Activated T-helper 2 cell treated with anti-CD3 and anti-CD28 coated beads, Interferon-gamma antibody, Interleukin-2, Interleukin-4, amounts not matched to agents 10 μg/mL and 5 μg/mL and 100 μg/mL, durations not matched to agents 14 hours and 24 hours and 36 hours (primary cell): ENCODE measurements at regions not wholly inside any gene's neighbourhood (a gene's known extent, or its start where the extent isn't known, plus 50 kb on each side); places are given as distances from the start of the nearest gene placed in this dataset.

Experiments used
- DNase-seq: peaks from one replicate; pipeline ENCODE4 v3.0.0; 2021; ENCODE audit warnings: low spot score
- H3K27ac Mint-ChIP-seq: one replicate; pipeline ENCODE4 v1.8.0; 2021; ENCODE audit warnings: mixed read lengths
- H3K27me3 Mint-ChIP-seq: one replicate; pipeline ENCODE4 v1.8.0; 2021; ENCODE audit warnings: low read depth, mixed read lengths
- H3K36me3 Mint-ChIP-seq: one replicate; pipeline ENCODE4 v1.8.0; 2021; ENCODE audit warnings: low read depth, mixed read lengths
- H3K4me1 Mint-ChIP-seq: one replicate; pipeline ENCODE4 v1.8.0; 2021; ENCODE audit warnings: low read depth, mixed read lengths
- H3K4me3 Mint-ChIP-seq: one replicate; pipeline ENCODE4 v1.8.0; 2021; ENCODE audit warnings: low read depth, mild to moderate bottlenecking, moderate library complexity, mixed read lengths
- H3K9me3 Mint-ChIP-seq: one replicate; pipeline ENCODE4 v1.8.0; 2021; ENCODE audit warnings: mixed read lengths
- intact Hi-C: fragments of 100-400 bp; cut with micrococcal nuclease; formaldehyde crosslinking; loops from one replicate; pipeline ENCODE4 v1.15.1; 2023

DNA sequence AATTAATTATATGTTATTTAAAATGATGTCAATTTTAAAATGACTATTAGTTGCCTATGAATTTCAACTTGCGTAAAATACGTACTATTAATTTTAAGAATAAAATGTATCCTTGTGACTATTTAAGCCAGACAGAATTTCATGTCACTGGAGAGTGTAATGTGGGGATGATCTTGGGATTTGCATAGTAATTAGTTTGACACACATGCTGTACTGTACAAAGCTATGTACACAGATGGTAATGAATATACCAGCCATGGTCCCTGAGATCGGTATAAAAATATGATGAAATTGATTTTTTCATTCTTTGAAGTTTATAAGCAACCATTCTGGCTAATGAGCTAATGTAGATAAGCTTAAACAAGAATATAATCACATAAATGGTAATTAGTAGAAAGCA is 134.4 kb upstream of the ROBO1 start:
- Mint-ChIP-seq H3K9me3 (peaks cover 11% of the 10 kb centered on the region), H3K4me1 (no peaks in the 10 kb centered on the region), H3K4me3 (no peak overlapping the region), H3K27ac (no peak overlapping the region), H3K36me3 (no peaks in the 10 kb centered on the region), H3K27me3 (no peaks in the 10 kb centered on the region)
- no peak for DNase-seq
- intact Hi-C loops: no loop called here

- no peaks in the 10 kb centered on the region for H3K27me3 Mint-ChIP-seq
- H3K36me3 Mint-ChIP-seq: no peaks in the 10 kb centered on the region
- intact Hi-C loops: no loop called here
- H3K4me1 Mint-ChIP-seq: no peaks in the 10 kb centered on the region
- no peak for DNase-seq
- H3K27ac Mint-ChIP-seq: no peak overlapping the region
- H3K9me3 Mint-ChIP-seq: peaks cover 14% of the 10 kb centered on the region
- no peak overlapping the region for H3K4me3 Mint-ChIP-seq
Observed at GRCh38 chr3:79898907-79899306, 131.1 kb upstream of the ROBO1 start.

DNA sequence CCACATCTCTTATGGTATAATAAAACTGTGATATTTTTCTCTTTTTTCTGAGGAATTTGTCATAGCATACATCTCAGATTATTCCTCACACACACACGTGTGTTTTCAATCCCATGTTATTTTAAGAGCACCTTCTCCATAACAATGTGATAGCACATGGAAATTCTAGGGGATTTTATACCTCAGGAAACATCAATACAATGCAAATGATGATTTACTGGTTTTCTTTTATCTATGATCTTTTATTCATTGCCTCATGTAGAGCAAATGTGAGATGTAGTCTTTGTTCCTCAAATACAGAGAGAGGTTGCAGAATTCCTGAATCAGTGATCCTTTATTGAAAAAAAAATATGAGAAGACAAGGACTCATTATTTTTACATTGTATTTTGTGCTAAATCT is 128.3 kb upstream of the ROBO1 start:
- no peak for DNase-seq
- H3K4me3 Mint-ChIP-seq: no peak overlapping the region
- intact Hi-C loops: no loop called here
- H3K36me3 Mint-ChIP-seq: no peaks in the 10 kb centered on the region
- no peaks in the 10 kb centered on the region for H3K4me1 Mint-ChIP-seq
- H3K9me3 Mint-ChIP-seq: peaks cover 12% of the 10 kb centered on the region
- H3K27me3 Mint-ChIP-seq: no peaks in the 10 kb centered on the region
- no peak overlapping the region for H3K27ac Mint-ChIP-seq

GRCh38 chr3:79887213-79887612 is 119.4 kb upstream of the ROBO1 start:
- Mint-ChIP-seq H3K27me3 (no peaks in the 10 kb centered on the region), H3K9me3 (peaks cover 8% of the 10 kb centered on the region), H3K4me3 (no peak overlapping the region), H3K27ac (no peak overlapping the region), H3K36me3 (no peaks in the 10 kb centered on the region), H3K4me1 (no peaks in the 10 kb centered on the region)
- DNase-seq: no peak
- intact Hi-C loops: no loop called here

GRCh38 chr3:79886204-79886603 is 118.4 kb upstream of the ROBO1 start:
- H3K27ac Mint-ChIP-seq: no peak overlapping the region
- H3K36me3 Mint-ChIP-seq: no peaks in the 10 kb centered on the region
- no peaks in the 10 kb centered on the region for H3K27me3 Mint-ChIP-seq
- peaks cover 10% of the 10 kb centered on the region for H3K9me3 Mint-ChIP-seq
- H3K4me3 Mint-ChIP-seq: no peak overlapping the region
- H3K4me1 Mint-ChIP-seq: no peaks in the 10 kb centered on the region
- no peak for DNase-seq
- intact Hi-C loops: no loop called here

DNA sequence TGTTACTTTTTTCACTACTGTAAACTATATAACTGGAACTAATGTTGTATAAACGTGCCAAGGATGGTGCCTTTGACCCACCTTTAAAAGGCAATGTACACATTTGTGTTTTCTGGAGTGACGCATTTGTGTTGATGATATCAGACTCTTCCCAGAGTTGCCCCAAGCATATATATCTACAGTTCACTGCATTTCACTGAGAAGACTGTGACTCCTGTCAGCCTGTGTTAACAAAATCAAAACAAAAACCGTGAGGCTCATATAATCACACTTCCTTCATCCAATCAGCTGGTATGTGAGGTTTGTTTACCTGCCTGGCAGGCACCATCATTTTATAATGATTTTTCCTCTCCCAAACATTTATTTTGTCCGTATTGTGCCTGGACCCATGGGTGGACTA is 117.6 kb upstream of the ROBO1 start:
- peaks cover 17% of the 10 kb centered on the region for H3K9me3 Mint-ChIP-seq
- H3K27ac Mint-ChIP-seq: no peak overlapping the region
- no peaks in the 10 kb centered on the region for H3K27me3 Mint-ChIP-seq
- DNase-seq: no peak
- no peaks in the 10 kb centered on the region for H3K4me1 Mint-ChIP-seq
- H3K4me3 Mint-ChIP-seq: no peak overlapping the region
- intact Hi-C loops: no loop called here
- no peaks in the 10 kb centered on the region for H3K36me3 Mint-ChIP-seq

DNA sequence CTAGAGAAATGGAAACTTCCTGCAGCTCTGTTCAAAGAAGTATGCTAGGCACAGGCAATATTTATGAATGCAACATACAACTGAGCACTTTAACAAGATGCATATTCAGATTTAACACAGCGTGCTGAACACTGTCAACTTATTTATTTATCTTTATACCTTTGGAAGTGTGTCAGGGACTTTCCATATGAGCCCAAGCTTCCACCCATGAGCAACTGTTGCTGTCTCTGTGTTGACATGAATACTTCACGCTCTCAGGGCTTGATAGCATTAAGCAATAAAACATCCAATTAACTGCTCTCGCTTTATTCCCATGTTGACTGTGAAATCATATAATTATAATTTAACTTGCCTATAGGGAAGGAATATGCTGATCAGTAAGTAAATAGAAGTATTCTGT is 116.6 kb upstream of the ROBO1 start:
- H3K4me3 Mint-ChIP-seq: no peak overlapping the region
- intact Hi-C loops: no loop called here
- no peaks in the 10 kb centered on the region for H3K4me1 Mint-ChIP-seq
- no peaks in the 10 kb centered on the region for H3K27me3 Mint-ChIP-seq
- H3K9me3 Mint-ChIP-seq: peaks cover 17% of the 10 kb centered on the region
- no peak for DNase-seq
- no peak overlapping the region for H3K27ac Mint-ChIP-seq
- H3K36me3 Mint-ChIP-seq: no peaks in the 10 kb centered on the region

GRCh38 chr3:79881431-79881830 is 113.6 kb upstream of the ROBO1 start:
- no peak overlapping the region for H3K27ac Mint-ChIP-seq
- intact Hi-C loops: no loop called here
- DNase-seq: no peak
- peaks cover 33% of the 10 kb centered on the region for H3K9me3 Mint-ChIP-seq
- H3K4me1 Mint-ChIP-seq: no peaks in the 10 kb centered on the region
- no peak overlapping the region for H3K4me3 Mint-ChIP-seq
- H3K27me3 Mint-ChIP-seq: no peaks in the 10 kb centered on the region
- H3K36me3 Mint-ChIP-seq: no peaks in the 10 kb centered on the region

- intact Hi-C loops: no loop called here
- Mint-ChIP-seq H3K4me3 (no peak overlapping the region), H3K27ac (no peak overlapping the region), H3K4me1 (no peaks in the 10 kb centered on the region), H3K9me3 (peaks cover 34% of the 10 kb centered on the region), H3K27me3 (no peaks in the 10 kb centered on the region), H3K36me3 (no peaks in the 10 kb centered on the region)
- no peak for DNase-seq
Observed at GRCh38 chr3:79878708-79879107, 110.9 kb upstream of the ROBO1 start.

DNA sequence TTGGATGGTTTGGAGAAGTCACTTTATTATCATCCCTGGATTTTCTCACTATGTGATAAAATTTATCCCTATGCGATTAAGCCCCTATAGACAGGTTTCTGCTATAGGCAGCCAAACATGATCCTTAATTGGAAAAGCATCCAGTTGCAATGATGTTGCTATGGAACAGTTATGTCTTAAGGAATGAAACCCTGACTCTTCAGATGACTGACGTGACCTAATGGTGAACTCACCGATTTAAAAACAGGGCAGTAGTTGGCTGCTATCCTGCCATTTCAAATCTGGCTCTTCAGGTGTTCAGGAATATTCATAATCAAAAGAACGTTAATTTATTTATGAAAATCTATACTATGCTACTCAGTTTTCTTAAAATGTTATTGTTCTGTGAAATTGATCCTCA is 106.8 kb upstream of the ROBO1 start:
- Mint-ChIP-seq H3K36me3 (no peaks in the 10 kb centered on the region), H3K9me3 (peaks cover 31% of the 10 kb centered on the region), H3K27ac (no peak overlapping the region), H3K4me3 (no peak overlapping the region), H3K27me3 (no peaks in the 10 kb centered on the region), H3K4me1 (no peaks in the 10 kb centered on the region)
- no peak for DNase-seq
- intact Hi-C loops: no loop called here

GRCh38 chr3:79872483-79872882 is 104.7 kb upstream of the ROBO1 start:
- Mint-ChIP-seq H3K4me3 (no peak overlapping the region), H3K4me1 (no peaks in the 10 kb centered on the region), H3K27me3 (no peaks in the 10 kb centered on the region), H3K36me3 (no peaks in the 10 kb centered on the region), H3K9me3 (peaks cover 34% of the 10 kb centered on the region), H3K27ac (no peak overlapping the region)
- intact Hi-C loops: no loop called here
- no peak for DNase-seq

GRCh38 chr3:79871656-79872055 is 103.9 kb upstream of the ROBO1 start:
- no peak for DNase-seq
- H3K4me1 Mint-ChIP-seq: no peaks in the 10 kb centered on the region
- intact Hi-C loops: no loop called here
- no peak overlapping the region for H3K4me3 Mint-ChIP-seq
- no peak overlapping the region for H3K27ac Mint-ChIP-seq
- no peaks in the 10 kb centered on the region for H3K36me3 Mint-ChIP-seq
- no peaks in the 10 kb centered on the region for H3K27me3 Mint-ChIP-seq
- peaks cover 31% of the 10 kb centered on the region for H3K9me3 Mint-ChIP-seq

DNA sequence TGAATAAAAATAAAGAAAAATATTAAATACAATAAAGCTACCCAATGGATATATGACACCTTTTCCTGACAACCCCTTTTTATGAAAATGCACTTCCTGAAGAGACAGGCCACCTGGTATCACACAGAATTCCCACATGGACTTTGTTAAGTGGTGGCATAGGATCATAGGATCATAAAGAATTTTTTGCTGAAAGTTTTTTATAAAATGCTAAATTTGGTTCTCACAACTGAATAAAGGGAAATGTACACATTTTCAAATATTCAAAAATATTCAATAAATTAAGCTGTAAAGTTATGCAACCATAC is 102.5 kb upstream of the ROBO1 start:
- no peaks in the 10 kb centered on the region for H3K36me3 Mint-ChIP-seq

DNA sequence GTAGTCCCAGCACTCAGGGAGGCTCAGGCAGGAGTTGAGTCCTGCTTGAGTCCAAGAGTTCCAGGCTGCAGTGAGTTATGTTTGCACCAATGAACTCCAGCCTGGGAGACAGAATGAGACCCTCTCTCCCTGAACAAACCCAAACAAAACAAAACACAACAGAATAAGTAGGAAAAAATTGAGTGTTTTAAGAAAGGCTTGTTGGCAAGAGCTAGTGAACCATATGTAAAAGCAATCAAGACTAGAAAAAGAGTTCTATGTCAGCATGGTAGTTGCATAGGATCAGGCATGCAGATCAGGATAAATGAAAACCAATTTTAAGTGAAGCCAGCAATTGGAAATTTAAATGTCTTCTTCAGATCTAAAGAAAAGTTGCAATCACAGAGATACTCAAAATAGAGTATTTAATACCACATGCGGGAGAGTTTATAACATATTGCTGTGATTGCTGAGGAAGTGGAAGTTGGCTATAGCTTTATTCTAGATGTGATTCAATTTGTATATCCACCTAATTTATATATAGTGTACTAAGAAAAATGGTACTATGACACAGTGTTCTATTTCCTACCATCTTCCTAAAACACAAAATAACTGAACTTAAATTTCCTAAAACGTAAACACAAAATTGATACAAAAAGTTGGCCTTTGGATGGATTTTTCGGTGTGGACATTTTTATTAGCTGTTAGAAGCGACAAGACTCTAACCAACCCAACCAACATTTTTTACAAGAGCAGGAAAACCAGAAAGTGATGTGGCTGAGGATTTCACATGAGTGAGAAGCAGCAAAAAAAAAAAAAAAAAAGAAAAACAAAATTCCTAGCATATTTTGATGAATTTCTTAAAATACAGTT is 101.9 kb upstream of the ROBO1 start:
- Mint-ChIP-seq H3K27ac (no peak overlapping the region), H3K9me3 (peaks cover 26% of the 10 kb centered on the region), H3K27me3 (no peaks in the 10 kb centered on the region), H3K36me3 (no peaks in the 10 kb centered on the region), H3K4me1 (no peaks in the 10 kb centered on the region), H3K4me3 (no peak overlapping the region)
- DNase-seq: no peak
- intact Hi-C loops: no loop called here

More for the DNA sequence above, 102.5 kb upstream of the ROBO1 start:
- intact Hi-C loops: no loop called here
- Mint-ChIP-seq H3K27me3 (no peaks in the 10 kb centered on the region), H3K9me3 (peaks cover 26% of the 10 kb centered on the region), H3K4me3 (no peak overlapping the region), H3K4me1 (no peaks in the 10 kb centered on the region), H3K27ac (no peak overlapping the region)
- DNase-seq: no peak
